WTC11 (cell line): ENCODE measurements at regions not wholly inside any gene's neighbourhood (a gene's known extent, or its start where the extent isn't known, plus 50 kb on each side); places are given as distances from the start of the nearest gene placed in this dataset.

ENCODE experiments used
- ATF1 ChIP-seq: sonication (generic); formaldehyde crosslinking; IDR thresholded peaks from 2 replicates; pipeline ENCODE4 v1.8.1; 2023; ENCODE audit warnings: mild to moderate bottlenecking, moderate library complexity, missing genetic modification reagents
- CBFB ChIP-seq: sonication (generic); formaldehyde crosslinking; IDR thresholded peaks from 2 replicates; pipeline ENCODE4 v1.8.1; 2022; ENCODE audit warnings: mild to moderate bottlenecking, low read depth, missing genetic modification reagents
- CREB1 ChIP-seq: sonication (generic); formaldehyde crosslinking; IDR thresholded peaks from 2 replicates; pipeline ENCODE4 v1.8.0; 2023; ENCODE audit warnings: mild to moderate bottlenecking, missing genetic modification reagents
- JUN ChIP-seq: sonication (generic); formaldehyde crosslinking; IDR thresholded peaks from 2 replicates; pipeline ENCODE4 v1.8.0; 2023; ENCODE audit warnings: mild to moderate bottlenecking, missing genetic modification reagents
- NFYB ChIP-seq: sonication (generic); formaldehyde crosslinking; conservative IDR thresholded peaks from 2 replicates; pipeline ENCODE4 v1.8.0; 2022; ENCODE audit warnings: low read depth, missing genetic modification reagents
- NR2C2 ChIP-seq: sonication (generic); formaldehyde crosslinking; IDR thresholded peaks from 2 replicates; pipeline ENCODE4 v1.8.0; 2022; ENCODE audit warnings: mild to moderate bottlenecking, missing genetic modification reagents
- NR3C1 ChIP-seq: sonication (generic); formaldehyde crosslinking; conservative IDR thresholded peaks from 2 replicates; pipeline ENCODE4 v1.8.1; 2023; ENCODE audit warnings: low read depth, mild to moderate bottlenecking, missing genetic modification reagents
- TCF7 ChIP-seq: sonication (generic); formaldehyde crosslinking; IDR thresholded peaks from 2 replicates; pipeline ENCODE4 v1.8.0; 2022; ENCODE audit warnings: mild to moderate bottlenecking, low read depth, missing genetic modification reagents, moderate library complexity
- TP53 ChIP-seq: sonication (generic); formaldehyde crosslinking; IDR thresholded peaks from 2 replicates; pipeline ENCODE4 v1.8.1; 2023; ENCODE audit warnings: mild to moderate bottlenecking, missing genetic modification reagents
- ZNF121 ChIP-seq: sonication (generic); formaldehyde crosslinking; IDR thresholded peaks from 2 replicates; pipeline ENCODE4 v1.8.0; 2023; ENCODE audit warnings: missing genetic modification reagents
- TF ChIP-seq, protein P1 (sequence below): fragments of 200-600 bp; IDR thresholded peaks from 2 replicates; pipeline ENCODE4 v1.8.0; 2022; ENCODE audit warnings: antibody characterized with exemption
- TF ChIP-seq, protein P2 (sequence below): sonication (generic); formaldehyde crosslinking; IDR thresholded peaks from 2 replicates; pipeline ENCODE4 v1.8.0; 2023; ENCODE audit warnings: mild to moderate bottlenecking, missing genetic modification reagents

DNA sequence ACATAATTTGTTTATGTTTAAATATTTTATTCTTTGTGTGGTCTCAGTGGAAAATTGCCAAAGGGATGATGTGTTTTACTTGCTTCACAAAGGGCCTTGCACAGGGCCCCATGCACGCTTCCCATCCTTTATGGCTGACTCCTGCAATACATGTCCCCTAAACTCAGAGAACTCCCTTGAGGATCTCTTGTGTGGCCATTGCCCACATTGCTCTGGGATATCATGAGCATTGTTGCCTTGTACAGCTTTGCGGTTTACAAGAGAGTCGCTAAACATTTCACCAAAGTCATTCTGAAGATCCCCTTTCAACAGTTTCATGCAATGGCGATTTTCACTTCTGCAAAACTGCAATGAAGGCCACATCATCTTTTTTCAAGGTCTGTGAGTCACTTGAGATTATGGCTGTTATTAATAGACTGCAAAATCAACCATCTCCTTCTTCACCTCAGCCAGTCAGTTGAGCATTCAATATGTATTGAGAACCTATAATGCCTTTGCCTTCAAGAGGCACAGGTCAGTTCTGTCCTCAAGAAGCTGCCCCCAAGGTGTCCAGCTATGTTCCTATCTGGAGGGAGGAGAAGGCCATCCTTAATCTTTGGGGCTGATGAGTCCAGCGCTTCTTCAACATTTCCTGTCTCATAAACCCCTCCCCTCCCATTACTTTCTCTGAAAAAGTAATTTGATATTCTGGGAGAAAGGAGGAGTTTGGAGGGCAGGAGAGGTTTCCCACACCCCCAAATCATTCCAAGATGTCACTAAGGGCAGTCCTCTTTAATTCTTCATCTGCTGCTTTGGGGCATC lies 108.1 kb downstream of the CCDC71L start:
- TF ChIP-seq, protein P1, sequence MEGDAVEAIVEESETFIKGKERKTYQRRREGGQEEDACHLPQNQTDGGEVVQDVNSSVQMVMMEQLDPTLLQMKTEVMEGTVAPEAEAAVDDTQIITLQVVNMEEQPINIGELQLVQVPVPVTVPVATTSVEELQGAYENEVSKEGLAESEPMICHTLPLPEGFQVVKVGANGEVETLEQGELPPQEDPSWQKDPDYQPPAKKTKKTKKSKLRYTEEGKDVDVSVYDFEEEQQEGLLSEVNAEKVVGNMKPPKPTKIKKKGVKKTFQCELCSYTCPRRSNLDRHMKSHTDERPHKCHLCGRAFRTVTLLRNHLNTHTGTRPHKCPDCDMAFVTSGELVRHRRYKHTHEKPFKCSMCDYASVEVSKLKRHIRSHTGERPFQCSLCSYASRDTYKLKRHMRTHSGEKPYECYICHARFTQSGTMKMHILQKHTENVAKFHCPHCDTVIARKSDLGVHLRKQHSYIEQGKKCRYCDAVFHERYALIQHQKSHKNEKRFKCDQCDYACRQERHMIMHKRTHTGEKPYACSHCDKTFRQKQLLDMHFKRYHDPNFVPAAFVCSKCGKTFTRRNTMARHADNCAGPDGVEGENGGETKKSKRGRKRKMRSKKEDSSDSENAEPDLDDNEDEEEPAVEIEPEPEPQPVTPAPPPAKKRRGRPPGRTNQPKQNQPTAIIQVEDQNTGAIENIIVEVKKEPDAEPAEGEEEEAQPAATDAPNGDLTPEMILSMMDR: no peak
- TF ChIP-seq TCF7 (CRISPR knock-in tag) (no peak), JUN (CRISPR knock-in tag) (no peak), NFYB (CRISPR knock-in tag) (no peak), CREB1 (CRISPR knock-in tag) (no peak), NR3C1 (no peak), ATF1 (CRISPR knock-in tag) (no peak), TP53 (CRISPR knock-in tag) (no peak), ZNF121 (CRISPR knock-in tag) (no peak), NR2C2 (CRISPR knock-in tag) (no peak), CBFB (CRISPR knock-in tag) (no peak)
- TF ChIP-seq, protein P2, sequence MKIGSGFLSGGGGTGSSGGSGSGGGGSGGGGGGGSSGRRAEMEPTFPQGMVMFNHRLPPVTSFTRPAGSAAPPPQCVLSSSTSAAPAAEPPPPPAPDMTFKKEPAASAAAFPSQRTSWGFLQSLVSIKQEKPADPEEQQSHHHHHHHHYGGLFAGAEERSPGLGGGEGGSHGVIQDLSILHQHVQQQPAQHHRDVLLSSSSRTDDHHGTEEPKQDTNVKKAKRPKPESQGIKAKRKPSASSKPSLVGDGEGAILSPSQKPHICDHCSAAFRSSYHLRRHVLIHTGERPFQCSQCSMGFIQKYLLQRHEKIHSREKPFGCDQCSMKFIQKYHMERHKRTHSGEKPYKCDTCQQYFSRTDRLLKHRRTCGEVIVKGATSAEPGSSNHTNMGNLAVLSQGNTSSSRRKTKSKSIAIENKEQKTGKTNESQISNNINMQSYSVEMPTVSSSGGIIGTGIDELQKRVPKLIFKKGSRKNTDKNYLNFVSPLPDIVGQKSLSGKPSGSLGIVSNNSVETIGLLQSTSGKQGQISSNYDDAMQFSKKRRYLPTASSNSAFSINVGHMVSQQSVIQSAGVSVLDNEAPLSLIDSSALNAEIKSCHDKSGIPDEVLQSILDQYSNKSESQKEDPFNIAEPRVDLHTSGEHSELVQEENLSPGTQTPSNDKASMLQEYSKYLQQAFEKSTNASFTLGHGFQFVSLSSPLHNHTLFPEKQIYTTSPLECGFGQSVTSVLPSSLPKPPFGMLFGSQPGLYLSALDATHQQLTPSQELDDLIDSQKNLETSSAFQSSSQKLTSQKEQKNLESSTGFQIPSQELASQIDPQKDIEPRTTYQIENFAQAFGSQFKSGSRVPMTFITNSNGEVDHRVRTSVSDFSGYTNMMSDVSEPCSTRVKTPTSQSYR (CRISPR knock-in tag): no peak
